ENCODE measurements at regions not wholly inside any gene's neighbourhood (a gene's known extent, or its start where the extent isn't known, plus 50 kb on each side); places are given as distances from the start of the nearest gene placed in this dataset.
A peak's percentile ranks its signal among the peaks of the same experiment; 100 is the strongest.

DNA sequence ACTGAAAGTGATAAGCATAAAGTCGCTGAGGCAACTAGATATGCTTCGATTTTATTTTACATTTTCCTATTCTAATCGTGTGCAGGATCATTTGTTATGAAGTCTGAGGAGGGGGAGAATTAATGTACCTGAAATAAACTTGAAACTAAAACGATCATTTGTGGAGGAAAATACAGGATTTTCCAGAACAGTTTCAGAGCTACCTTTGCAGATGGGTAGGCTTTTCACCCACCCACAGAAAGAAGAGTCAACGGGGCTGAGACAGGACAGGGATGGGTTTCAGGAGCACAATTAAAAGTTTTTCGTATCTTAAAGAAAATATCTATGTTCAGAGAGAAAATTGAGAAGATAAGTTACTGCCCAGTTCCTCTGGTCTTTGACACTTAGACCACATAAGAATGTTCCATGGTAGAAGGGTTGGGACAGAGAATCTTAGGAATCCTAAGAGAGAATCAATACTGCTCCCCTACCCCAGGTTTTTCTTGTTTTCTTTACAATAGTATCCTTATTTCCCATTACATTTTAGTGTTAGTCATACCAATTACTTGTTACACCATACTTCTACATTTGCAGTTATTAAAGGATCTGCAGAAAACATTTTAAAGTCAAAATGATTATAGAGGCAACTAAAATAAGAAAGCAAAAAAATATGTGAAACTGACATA is 211.4 kb downstream of the DEPDC1B start:
- Histone ChIP-seq H3K27ac (ENCODE audit: low read depth, low read length) (no peak overlapping the region), H3K4me2 (ENCODE audit: low read length) (peak overlapping the region; percentile 9), H3K36me3 (ENCODE audit: insufficient read depth, low read length) (no peaks in the 10 kb centered on the region), H3K9me3 (ENCODE audit: insufficient read depth, low read depth, low read length) (no peaks in the 10 kb centered on the region), H3K27me3 (ENCODE audit: insufficient read depth, low read length) (no peaks in the 10 kb centered on the region), H3K79me2 (ENCODE audit: insufficient read depth, low read length) (no peaks in the 10 kb centered on the region), H4K20me1 (ENCODE audit: insufficient read depth, low read length) (no peaks in the 10 kb centered on the region), H3K4me3 (ENCODE audit: insufficient read depth, low read depth, low read length) (no peak overlapping the region), H3K9ac (ENCODE audit: low read length) (no peak overlapping the region), H2AFZ (ENCODE audit: low read depth, low read length) (no peak overlapping the region), H3K4me1 (ENCODE audit: insufficient read depth, low read length) (peaks cover 2% of the 10 kb centered on the region)
- no peak for FAIRE-seq
- Mint-ChIP-seq H3K27me3 (ENCODE audit: low read depth, unreplicated experiment) (no peaks in the 10 kb centered on the region), H3K9me3 (ENCODE audit: unreplicated experiment) (no peaks in the 10 kb centered on the region), H3K4me1 (ENCODE audit: low read depth, unreplicated experiment) (peaks cover 23% of the 10 kb centered on the region), H3K36me3 (ENCODE audit: low read depth, unreplicated experiment) (no peaks in the 10 kb centered on the region), H3K4me3 (ENCODE audit: unreplicated experiment) (no peak overlapping the region), H3K27ac (ENCODE audit: unreplicated experiment) (no peak overlapping the region)
- peak; percentile 19 for DNase-seq (ENCODE audit: low read depth)
- TF ChIP-seq EZH2 (IDR thresholded peaks at IDR 0.05; ENCODE audit: insufficient read depth, low read length), result no peak
- no peak for TF ChIP-seq CTCF (IDR thresholded peaks at IDR 0.05; ENCODE audit: insufficient read depth, low read depth, low read length)

DNA sequence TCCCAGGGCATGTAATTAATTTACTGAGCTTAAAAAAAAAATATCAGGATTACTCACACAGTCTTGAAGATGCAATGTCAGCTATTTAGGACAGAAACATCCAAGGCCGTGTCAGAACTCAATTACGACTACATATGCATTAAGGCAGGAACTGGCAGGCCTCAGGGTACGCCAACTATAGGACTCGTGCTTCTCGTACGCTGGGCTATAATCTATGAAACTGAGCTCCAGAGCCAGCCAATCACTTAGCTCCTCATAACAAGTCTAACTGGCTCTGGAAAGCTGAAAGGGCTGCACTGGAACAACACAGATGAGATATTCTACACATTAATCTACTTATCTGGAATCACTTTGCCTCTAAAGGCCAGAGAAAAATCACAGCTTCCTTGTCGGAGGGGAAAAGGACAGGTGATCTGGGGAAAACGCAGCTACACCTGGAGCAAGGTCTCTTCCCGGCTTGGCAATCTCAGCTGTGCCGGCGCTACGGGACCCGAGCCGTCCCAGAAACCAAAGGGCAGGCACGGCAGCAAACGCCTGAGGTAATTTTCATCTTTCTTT is 212.0 kb downstream of the DEPDC1B start:
- peaks cover 20% of the 10 kb centered on the region for H3K4me1 Mint-ChIP-seq (ENCODE audit: low read depth, unreplicated experiment)
- Histone ChIP-seq H2AFZ (ENCODE audit: low read depth, low read length) (peak overlapping the region; percentile 35), H3K27me3 (ENCODE audit: insufficient read depth, low read length) (no peaks in the 10 kb centered on the region)

More for the DNA sequence above, 212.0 kb downstream of the DEPDC1B start:
- Histone ChIP-seq H3K36me3 (ENCODE audit: insufficient read depth, low read length) (no peaks in the 10 kb centered on the region), H3K4me2 (ENCODE audit: low read length) (peak overlapping the region; percentile 16), H4K20me1 (ENCODE audit: insufficient read depth, low read length) (no peaks in the 10 kb centered on the region), H3K27ac (ENCODE audit: low read depth, low read length) (no peak overlapping the region), H3K4me1 (ENCODE audit: insufficient read depth, low read length) (peaks cover 2% of the 10 kb centered on the region), H3K79me2 (ENCODE audit: insufficient read depth, low read length) (no peaks in the 10 kb centered on the region), H3K4me3 (ENCODE audit: insufficient read depth, low read depth, low read length) (no peak overlapping the region), H3K9ac (ENCODE audit: low read length) (no peak overlapping the region), H3K9me3 (ENCODE audit: insufficient read depth, low read depth, low read length) (no peaks in the 10 kb centered on the region)
- DNase-seq (ENCODE audit: low read depth) (no peak), FAIRE-seq (no peak)
- Mint-ChIP-seq H3K27ac (ENCODE audit: unreplicated experiment) (no peak overlapping the region), H3K36me3 (ENCODE audit: low read depth, unreplicated experiment) (no peaks in the 10 kb centered on the region), H3K27me3 (ENCODE audit: low read depth, unreplicated experiment) (no peaks in the 10 kb centered on the region), H3K4me3 (ENCODE audit: unreplicated experiment) (no peak overlapping the region), H3K9me3 (ENCODE audit: unreplicated experiment) (no peaks in the 10 kb centered on the region)
- TF ChIP-seq EZH2 (IDR thresholded peaks at IDR 0.05; ENCODE audit: insufficient read depth, low read length) (no peak), CTCF (IDR thresholded peaks at IDR 0.05; ENCODE audit: insufficient read depth, low read depth, low read length) (no peak)
